B cell (primary cell): ENCODE measurements at regions not wholly inside any gene's neighbourhood (a gene's known extent, or its start where the extent isn't known, plus 50 kb on each side); places are given as distances from the start of the nearest gene placed in this dataset.
"Not testable (repeated sequence)": the region's sequence is repeated elsewhere in the genome, so short reads cannot be mapped to it uniquely, and the experiment has no call there.

Source experiments
- ATAC-seq: fragments of 200-7000 bp; cut with Tn5 transposase; one replicate; pipeline ENCODE4 v1.10.0; 2021; ENCODE audit warnings: low read depth, mild to moderate bottlenecking, moderate number of reproducible peaks, moderate library complexity
- CTCF ChIA-PET: fragments of 350-600 bp; sonication (Branson Sonifier 250); formaldehyde crosslinking; loops from one replicate; lab custom pipeline; 2021; ENCODE audit warnings: antibody characterized with exemption, inconsistent platforms; lab: Charles Lee
- POLR2A ChIA-PET: fragments of 350-600 bp; sonication (Branson Sonifier 250); formaldehyde crosslinking; loops from one replicate; lab custom pipeline; 2021; ENCODE audit warnings: antibody characterized with exemption; lab: Charles Lee
- DNase-seq: peaks from one replicate; pipeline ENCODE4 v3.0.0; 2013
- H2AFZ ChIP-seq: 2 replicates; pipeline ENCODE4 v1.6.1; 2012; ENCODE audit warnings: mild to moderate bottlenecking, low read depth, low read length; ENCODE audit not compliant: insufficient read depth, poor library complexity, severe bottlenecking
- H3K27ac ChIP-seq, 2 donors: 1 replicate in 1 of 2; 2 replicates in 1 of 2; pipeline ENCODE4 v1.5.1; 2012 to 2013; ENCODE audit warnings: low read length in 2 of 2, mild to moderate bottlenecking in 2 of 2, moderate library complexity in 1 of 2
- H3K27me3 ChIP-seq, 4 experiments: fragments of 200-600 bp in 1 of 4; sonication (generic) in 1 of 4; replicated peaks in 1 of 4; 1 replicate in 2 of 4; 2 replicates in 2 of 4; pipeline versions ENCODE4 v1.6.1 to v1.7.0; 2013 to 2016; ENCODE audit warnings: low read length in 3 of 4, mild to moderate bottlenecking in 2 of 4, mixed read lengths in 1 of 4, moderate library complexity in 1 of 4; ENCODE audit not compliant: insufficient read depth in 4 of 4, control insufficient read depth in 3 of 4; ENCODE audit errors: control extremely low read depth in 1 of 4
- H3K36me3 ChIP-seq, 2 experiments: replicated peaks in 1 of 2; 1 replicate in 1 of 2; 2 replicates in 1 of 2; pipeline versions ENCODE4 v1.6.1 to v1.7.1; 2013; ENCODE audit warnings: low read length in 1 of 2; ENCODE audit not compliant: insufficient read depth in 2 of 2, control insufficient read depth in 1 of 2; ENCODE audit errors: control extremely low read depth in 1 of 2, extremely low read depth in 1 of 2
- H3K4me1 ChIP-seq, 2 donors: fragments of 200-600 bp in 1 of 2; sonication (generic) in 1 of 2; 1 replicate in 1 of 2; 2 replicates in 1 of 2; pipeline versions ENCODE4 v1.5.1 to v1.6.1; 2013 to 2017; ENCODE audit warnings: low read length in 2 of 2; ENCODE audit not compliant: control insufficient read depth in 2 of 2, insufficient read depth in 2 of 2
- H3K4me2 ChIP-seq: replicated peaks from 2 replicates; pipeline ENCODE3; 2012; ENCODE audit warnings: mild to moderate bottlenecking, low read depth, low read length; ENCODE audit not compliant: poor library complexity, severe bottlenecking
- H3K4me3 ChIP-seq, 5 experiments: fragments of 200-600 bp in 1 of 5; sonication (generic) in 1 of 5; 1 replicate in 3 of 5; 2 replicates in 2 of 5; pipeline versions ENCODE4 v1.5.1 to v1.7.0; 2011 to 2016; ENCODE audit warnings: low read length in 4 of 5, mild to moderate bottlenecking in 4 of 5, low read depth in 2 of 5, control low read depth in 1 of 5, moderate library complexity in 1 of 5; ENCODE audit not compliant: insufficient read depth in 1 of 5; ENCODE audit errors: control extremely low read depth in 1 of 5, extremely low read depth in 1 of 5
- H3K79me2 ChIP-seq: fragments of 200-600 bp; sonication (generic); one replicate; pipeline ENCODE4 v1.6.0; 2016; ENCODE audit warnings: low read length; ENCODE audit not compliant: control insufficient read depth, insufficient read depth
- H3K9ac ChIP-seq: fragments of 200-600 bp; sonication (generic); 2 replicates; pipeline ENCODE4 v1.6.1; 2017; ENCODE audit warnings: mild to moderate bottlenecking, low read length, moderate library complexity
- H3K9me3 ChIP-seq, 3 donors: one replicate each; pipeline versions ENCODE4 v1.6.1 to v1.7.1; 2013; ENCODE audit warnings: low read length in 2 of 3; ENCODE audit not compliant: control insufficient read depth in 2 of 3, insufficient read depth in 1 of 3; ENCODE audit errors: control extremely low read depth in 1 of 3
- H4K20me1 ChIP-seq: 2 replicates; pipeline ENCODE4 v1.6.0; 2012; ENCODE audit warnings: mild to moderate bottlenecking, low read length; ENCODE audit not compliant: insufficient read depth, control insufficient read depth, poor library complexity, severe bottlenecking
- H3K27ac Mint-ChIP-seq: one replicate; pipeline ENCODE4 v1.8.0; 2021; ENCODE audit warnings: mixed read lengths
- H3K27me3 Mint-ChIP-seq: one replicate; pipeline ENCODE4 v1.8.0; 2021; ENCODE audit warnings: mixed read lengths
- H3K4me1 Mint-ChIP-seq: one replicate; pipeline ENCODE4 v1.8.0; 2021; ENCODE audit warnings: mixed read lengths
- H3K4me3 Mint-ChIP-seq: one replicate; pipeline ENCODE4 v1.8.0; 2021; ENCODE audit warnings: mixed read lengths
- H3K9me3 Mint-ChIP-seq: one replicate; pipeline ENCODE4 v1.8.0; 2022; ENCODE audit warnings: mixed read lengths; ENCODE audit not compliant: insufficient read depth
- EZH2 ChIP-seq: IDR thresholded peaks from 2 replicates; pipeline ENCODE4 v1.6.1; 2012; ENCODE audit warnings: borderline replicate concordance, low read depth, mild to moderate bottlenecking, moderate library complexity, low read length; ENCODE audit not compliant: insufficient read depth, poor library complexity, severe bottlenecking
- WGBS: methylation state at CpG from one replicate; pipeline ENCODE4 v1.1.5; 2013; ENCODE audit warnings: missing lambda C conversion rate; ENCODE audit not compliant: insufficient coverage; 5-methylcytosine and 5-hydroxymethylcytosine counted together
- intact Hi-C: fragments of 100-400 bp; cut with micrococcal nuclease; formaldehyde crosslinking; loops from one replicate; pipeline ENCODE4 v1.10.0; 2022
- TF ChIP-seq, protein P1 (sequence below): fragments of 200-600 bp; IDR thresholded peaks from one replicate; pipeline ENCODE4 v1.8.0; 2022; ENCODE audit warnings: antibody characterized with exemption, mild to moderate bottlenecking

- Mint-ChIP-seq H3K27ac (no peak overlapping the region), H3K4me3 (no peak overlapping the region), H3K27me3 (peaks cover 7% of the 10 kb centered on the region), H3K9me3 (no peaks in the 10 kb centered on the region), H3K4me1 (no peaks in the 10 kb centered on the region)
- Histone ChIP-seq H3K9me3 (peaks cover 0 to 7% (median 0%) of the 10 kb centered on the region in 3 donors), H3K4me1 (peaks cover 8 to 9% of the 10 kb centered on the region in 2 donors), H2AFZ (no peak overlapping the region), H3K4me2 (no peak overlapping the region), H3K36me3 (no peaks in the 10 kb centered on the region), H3K27me3 (peaks cover 0 to 44% (median 8%) of the 10 kb centered on the region in 4 experiments), H3K9ac (no peak overlapping the region), H4K20me1 (no peaks in the 10 kb centered on the region), H3K4me3 (no peak overlapping the region), H3K79me2 (no peaks in the 10 kb centered on the region), H3K27ac (no peak overlapping the region)
- ATAC-seq, result no peak
- TF ChIP-seq EZH2, result no peak
- DNase-seq, result no peak
- intact Hi-C loops, result no loop called here
- ChIA-PET POLR2A (no interaction called here), CTCF (no interaction called here)
- 65% methylated on average over 13 of the region's 13 CpGs for WGBS
Observed at GRCh38 chr22:44620841-44621257, 81.2 kb upstream of the PRR5 start.

DNA sequence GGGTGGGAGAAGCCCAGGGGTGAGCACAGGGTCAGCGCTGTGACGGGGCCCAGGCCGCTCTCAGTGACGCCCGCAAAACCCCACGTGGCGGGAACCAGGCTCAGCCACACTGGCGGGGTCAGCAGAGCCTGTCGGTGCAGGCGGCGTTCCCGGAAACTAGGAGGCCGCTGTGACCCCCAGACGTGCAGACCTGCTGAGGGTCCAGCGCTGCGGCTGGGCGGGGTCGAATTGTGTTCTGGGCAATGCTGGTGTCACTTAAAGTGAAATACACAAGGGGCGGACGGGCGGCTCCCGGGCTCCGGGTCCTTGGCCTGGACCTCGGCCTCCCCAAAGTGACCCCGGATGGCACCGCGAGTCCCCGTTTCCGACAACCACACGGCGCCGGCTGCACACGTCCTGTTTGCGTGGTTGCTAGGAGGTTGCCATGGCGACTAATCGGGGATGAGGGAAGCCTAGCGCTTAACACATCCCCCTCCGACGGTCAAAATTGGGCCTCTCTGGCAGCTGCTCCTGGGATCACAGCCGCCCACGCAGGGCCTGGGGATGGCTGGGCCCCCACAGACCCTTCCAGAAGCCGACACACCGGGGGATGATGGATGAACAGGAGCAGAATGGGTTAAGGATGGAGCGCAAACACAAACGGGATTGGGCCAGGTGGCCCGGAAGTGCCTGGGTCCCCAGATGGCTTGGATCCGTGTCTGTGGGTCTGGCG lies 81.7 kb upstream of the PRR5 start:
- H3K36me3 ChIP-seq, result no peaks in the 10 kb centered on the region
- intact Hi-C loops, result no loop called here
- Mint-ChIP-seq H3K4me1 (no peaks in the 10 kb centered on the region), H3K4me3 (peak overlapping the region; percentile 10), H3K9me3 (no peaks in the 10 kb centered on the region), H3K27ac (no peak overlapping the region), H3K27me3 (peaks cover 8% of the 10 kb centered on the region)
- H3K79me2 ChIP-seq, result no peaks in the 10 kb centered on the region
- H2AFZ ChIP-seq, result peak overlapping the region; percentile 49
- no peaks in the 10 kb centered on the region for H4K20me1 ChIP-seq
- peaks cover 0 to 11% (median 0%) of the 10 kb centered on the region in 3 donors for H3K9me3 ChIP-seq
- no peak for TF ChIP-seq EZH2
- TF ChIP-seq, protein P1, sequence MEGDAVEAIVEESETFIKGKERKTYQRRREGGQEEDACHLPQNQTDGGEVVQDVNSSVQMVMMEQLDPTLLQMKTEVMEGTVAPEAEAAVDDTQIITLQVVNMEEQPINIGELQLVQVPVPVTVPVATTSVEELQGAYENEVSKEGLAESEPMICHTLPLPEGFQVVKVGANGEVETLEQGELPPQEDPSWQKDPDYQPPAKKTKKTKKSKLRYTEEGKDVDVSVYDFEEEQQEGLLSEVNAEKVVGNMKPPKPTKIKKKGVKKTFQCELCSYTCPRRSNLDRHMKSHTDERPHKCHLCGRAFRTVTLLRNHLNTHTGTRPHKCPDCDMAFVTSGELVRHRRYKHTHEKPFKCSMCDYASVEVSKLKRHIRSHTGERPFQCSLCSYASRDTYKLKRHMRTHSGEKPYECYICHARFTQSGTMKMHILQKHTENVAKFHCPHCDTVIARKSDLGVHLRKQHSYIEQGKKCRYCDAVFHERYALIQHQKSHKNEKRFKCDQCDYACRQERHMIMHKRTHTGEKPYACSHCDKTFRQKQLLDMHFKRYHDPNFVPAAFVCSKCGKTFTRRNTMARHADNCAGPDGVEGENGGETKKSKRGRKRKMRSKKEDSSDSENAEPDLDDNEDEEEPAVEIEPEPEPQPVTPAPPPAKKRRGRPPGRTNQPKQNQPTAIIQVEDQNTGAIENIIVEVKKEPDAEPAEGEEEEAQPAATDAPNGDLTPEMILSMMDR, result no peak
- H3K27me3 ChIP-seq, result peaks cover 0 to 44% (median 8%) of the 10 kb centered on the region in 4 experiments
- 5% methylated on average over 48 of the region's 48 CpGs for WGBS
- CTCF ChIA-PET, result no interaction called here
- H3K4me3 ChIP-seq, result peak overlapping the region in 3 of 5 experiments; percentile 23 to 25 (median 24)
- peak overlapping the region; percentile 71 for H3K4me2 ChIP-seq
- H3K9ac ChIP-seq, result peak overlapping the region; percentile 43
- ATAC-seq, result peak; percentile 39
- no peak overlapping the region for H3K27ac ChIP-seq
- peak; percentile 54 for DNase-seq
- peaks cover 8 to 9% of the 10 kb centered on the region in 2 donors for H3K4me1 ChIP-seq
- POLR2A ChIA-PET, result no interaction called here

DNA sequence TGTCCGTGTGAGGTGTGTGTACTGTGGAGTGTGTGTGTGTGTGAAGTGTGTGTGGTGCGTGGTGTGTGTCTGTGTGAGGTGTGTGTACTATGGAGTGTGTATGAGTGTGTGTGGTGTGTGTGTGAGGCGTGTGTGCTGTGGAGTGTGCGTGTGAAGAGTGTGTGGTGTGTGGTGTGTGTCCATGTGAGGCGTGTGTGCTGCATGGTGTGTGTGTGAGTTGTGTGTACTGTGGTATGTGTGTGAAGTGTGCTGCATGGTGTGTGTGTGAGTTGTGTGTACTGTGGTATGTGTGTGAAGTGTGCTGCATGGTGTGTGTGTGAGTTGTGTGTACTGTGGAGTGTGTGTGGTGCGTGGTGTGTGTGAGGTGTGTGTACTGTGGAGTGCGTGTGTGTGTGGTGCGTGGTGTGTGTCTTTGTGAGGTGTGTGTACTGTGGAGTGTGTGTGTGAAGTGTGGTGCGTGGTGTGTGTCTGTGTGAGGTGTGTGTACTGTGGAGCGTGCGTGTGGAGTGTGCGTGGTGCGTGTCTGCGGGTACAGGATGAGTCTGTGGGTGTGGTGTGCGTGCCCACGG lies 82.4 kb upstream of the PRR5 start:
- CTCF ChIA-PET, H3K9me3 Mint-ChIP-seq, H3K9ac ChIP-seq, POLR2A ChIA-PET, ATAC-seq, H3K79me2 ChIP-seq, intact Hi-C loops, H3K4me1 Mint-ChIP-seq, H3K4me1 ChIP-seq, H3K27ac Mint-ChIP-seq, DNase-seq, H3K27ac ChIP-seq, H3K36me3 ChIP-seq, H3K4me3 Mint-ChIP-seq, H4K20me1 ChIP-seq: not testable (repeated sequence)
- Histone ChIP-seq H3K4me2 (peak overlapping the region; percentile 71), H2AFZ (peak overlapping the region; percentile 49), H3K4me3 (peak overlapping the region in 2 of 5 experiments; percentile 23 to 24), H3K27me3 (peaks cover 0 to 46% (median 8%) of the 10 kb centered on the region in 4 experiments), H3K9me3 (peaks cover 0 to 17% (median 3%) of the 10 kb centered on the region in 3 donors)
- 77% methylated on average over 16 of the region's 16 CpGs for WGBS
- peaks cover 10% of the 10 kb centered on the region for H3K27me3 Mint-ChIP-seq
